Panc1 (cell line): ENCODE measurements at regions not wholly inside any gene's neighbourhood (a gene's known extent, or its start where the extent isn't known, plus 50 kb on each side); places are given as distances from the start of the nearest gene placed in this dataset.

Experiments used
- ATAC-seq: fragments of 200-7000 bp; cut with Tn5 transposase; 2 replicates; pipeline ENCODE4 v1.9.1; 2020; ENCODE audit warnings: mild to moderate bottlenecking, moderate library complexity
- BruUV-seq: library from RNA; stranded (reverse); fragments of 400-500 nt; replicated peaks from 2 replicates; lab custom pipeline; 2021; lab: Mats Ljungman, UMichigan
- CTCF ChIA-PET: fragments of 300-600 bp; sonication (Branson Sonifier 250); formaldehyde crosslinking; loops from one replicate; lab custom pipeline; 2022; ENCODE audit warnings: antibody characterized with exemption; lab: Charles Lee
- POLR2A ChIA-PET: fragments of 300-600 bp; sonication (Branson Sonifier 250); formaldehyde crosslinking; loops from one replicate; lab custom pipeline; 2022; ENCODE audit warnings: antibody characterized with exemption; lab: Charles Lee
- DNase-seq: peaks from one replicate; pipeline ENCODE4 v3.0.0-alpha.2; 2010; ENCODE audit warnings: low read depth, low spot score
- H3K27ac ChIP-seq: 2 replicates; pipeline ENCODE4 v1.5.1; 2011; ENCODE audit warnings: mild to moderate bottlenecking, low read length, inconsistent platforms
- H3K27me3 ChIP-seq: fragments of 200-500 bp; sonication (Bioruptor generic); 2 replicates; pipeline ENCODE4 v1.6.0; 2014; ENCODE audit warnings: low read length, inconsistent platforms; ENCODE audit not compliant: control insufficient read depth, insufficient read depth
- H3K36me3 ChIP-seq: fragments of 200-500 bp; sonication (Bioruptor generic); 2 replicates; pipeline ENCODE4 v1.5.1; 2014; ENCODE audit warnings: inconsistent platforms, mild to moderate bottlenecking, low read length, moderate library complexity; ENCODE audit not compliant: control insufficient read depth, insufficient read depth
- H3K4me1 ChIP-seq: 2 replicates; pipeline ENCODE4 v1.5.1; 2011; ENCODE audit warnings: inconsistent platforms, mild to moderate bottlenecking, low read length, moderate library complexity; ENCODE audit not compliant: control insufficient read depth, insufficient read depth
- H3K4me3 ChIP-seq, 2 experiments: 2 replicates each; pipeline ENCODE4 v1.5.1; 2011 to 2012; ENCODE audit warnings: low read depth in 2 of 2, low read length in 2 of 2, mild to moderate bottlenecking in 2 of 2, inconsistent platforms in 1 of 2, moderate library complexity in 1 of 2
- H3K9me3 ChIP-seq: fragments of 200-500 bp; sonication (Bioruptor generic); 2 replicates; pipeline ENCODE4 v1.5.1; 2014; ENCODE audit warnings: low read depth, mild to moderate bottlenecking, inconsistent platforms, low read length, moderate library complexity; ENCODE audit not compliant: control insufficient read depth, insufficient read depth
- CTCF ChIP-seq: fragments of 450-650 bp; IDR thresholded peaks from 2 replicates; pipeline ENCODE4 v1.5.1; 2017; ENCODE audit warnings: mild to moderate bottlenecking
- POLR2AphosphoS5 ChIP-seq: IDR thresholded peaks from 2 replicates; pipeline ENCODE4 v1.6.1; 2012; ENCODE audit warnings: mild to moderate bottlenecking, low read depth, low read length, moderate library complexity
- REST ChIP-seq, 2 experiments: IDR thresholded peaks; 2 replicates each; pipeline ENCODE4 v1.6.1; 2011 to 2012; ENCODE audit warnings: low read depth in 2 of 2, control low read depth in 1 of 2, low read length in 1 of 2, mild to moderate bottlenecking in 1 of 2, moderate library complexity in 1 of 2; ENCODE audit not compliant: insufficient read depth in 1 of 2
- SIN3A ChIP-seq: IDR thresholded peaks from 2 replicates; pipeline ENCODE4 v1.6.1; 2012; ENCODE audit warnings: low read depth, mild to moderate bottlenecking, low read length, moderate library complexity, borderline replicate concordance; ENCODE audit not compliant: insufficient read depth
- TCF7L2 ChIP-seq: IDR thresholded peaks from 2 replicates; pipeline ENCODE4 v1.6.1; 2011; ENCODE audit warnings: mild to moderate bottlenecking, low read depth, low read length, inconsistent platforms
- in situ Hi-C: cut with HindIII; loops from 2 replicates; pipeline ENCODE4 v1.10.0; 2016; ENCODE audit warnings: low sequenced_read_pairs, low pct_unique_long_range_greater_than_20kb
- intact Hi-C: fragments of 100-400 bp; cut with micrococcal nuclease; formaldehyde crosslinking; loops from one replicate; pipeline ENCODE4 v1.10.0; 2022; ENCODE audit not compliant: unreplicated experiment

GRCh38 chr7:81627536-81628287, 142.1 kb downstream of the HGF start:
- DNase-seq (no peak), ATAC-seq (no peak)
- TF ChIP-seq POLR2AphosphoS5: no peak
- TF ChIP-seq SIN3A: no peak
- TF ChIP-seq REST (IDR thresholded peaks at IDR 0.05; ENCODE audit: insufficient read depth in 1 of 2, low read depth in 2 of 2, low read length in 1 of 2): no peak
- TF ChIP-seq CTCF: no peak
- no peak for TF ChIP-seq TCF7L2
- Histone ChIP-seq H3K4me1 (no peaks in the 10 kb centered on the region), H3K36me3 (no peaks in the 10 kb centered on the region), H3K9me3 (no peaks in the 10 kb centered on the region), H3K27ac (no peak overlapping the region), H3K27me3 (no peaks in the 10 kb centered on the region), H3K4me3 (no peak overlapping the region)
- intact Hi-C loops (no loop called here), in situ Hi-C loops (no loop called here)
- POLR2A ChIA-PET: no interaction called here
- CTCF ChIA-PET: no interaction called here
- BruUV-seq: no TSS peak

GRCh38 chr7:81626008-81626407, 143.8 kb downstream of the HGF start:
- Histone ChIP-seq H3K4me1 (no peaks in the 10 kb centered on the region), H3K27ac (no peak overlapping the region), H3K36me3 (no peaks in the 10 kb centered on the region), H3K4me3 (no peak overlapping the region), H3K27me3 (no peaks in the 10 kb centered on the region), H3K9me3 (no peaks in the 10 kb centered on the region)
- intact Hi-C loops (no loop called here), in situ Hi-C loops (no loop called here)
- TF ChIP-seq CTCF: no peak
- TF ChIP-seq REST (IDR thresholded peaks at IDR 0.05; ENCODE audit: insufficient read depth in 1 of 2, low read depth in 2 of 2, low read length in 1 of 2): no peak
- TF ChIP-seq TCF7L2: no peak
- TF ChIP-seq SIN3A: no peak
- TF ChIP-seq POLR2AphosphoS5: no peak
- no peak for DNase-seq
- POLR2A ChIA-PET: no interaction called here
- CTCF ChIA-PET: no interaction called here
- ATAC-seq: no peak
- BruUV-seq: no TSS peak
